NCI-H128 (cell line): ENCODE measurements at regions not wholly inside any gene's neighbourhood (a gene's known extent, or its start where the extent isn't known, plus 50 kb on each side); places are given as distances from the start of the nearest gene placed in this dataset.

Source experiments
- DNase-seq: peaks from one replicate; lab custom pipeline; 2025; ENCODE audit not compliant: unreplicated experiment; lab: John Stamatoyannopoulos, UW

DNA sequence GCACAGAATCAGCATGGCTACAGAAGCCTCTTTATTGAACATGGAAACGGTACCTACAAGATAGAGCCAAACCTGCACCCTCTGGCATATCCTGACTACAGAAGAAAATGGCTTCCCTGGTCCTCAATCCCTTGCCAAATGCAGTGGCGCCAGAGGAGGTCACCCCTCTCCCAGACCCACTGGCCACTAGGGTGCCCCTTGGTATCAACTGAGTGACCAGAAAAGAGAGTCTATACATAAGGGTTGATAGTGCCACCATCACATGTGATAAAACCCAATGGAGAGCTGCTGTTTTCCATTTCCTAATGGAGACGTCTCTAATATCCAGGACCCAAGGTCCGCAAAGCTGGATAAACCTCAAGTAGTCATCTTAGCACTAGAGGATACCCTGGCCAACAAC lies 52.7 kb upstream of the ALK start:
- DNase-seq = no peak

- no peak for DNase-seq
Measured at GRCh38 chr2:29977284-29977683, 55.9 kb upstream of the ALK start.

GRCh38 chr2:29981402-29981801 lies 60.0 kb upstream of the ALK start:
- DNase-seq = no peak

GRCh38 chr2:29983308-29983707 lies 61.9 kb upstream of the ALK start:
- DNase-seq = no peak

DNA sequence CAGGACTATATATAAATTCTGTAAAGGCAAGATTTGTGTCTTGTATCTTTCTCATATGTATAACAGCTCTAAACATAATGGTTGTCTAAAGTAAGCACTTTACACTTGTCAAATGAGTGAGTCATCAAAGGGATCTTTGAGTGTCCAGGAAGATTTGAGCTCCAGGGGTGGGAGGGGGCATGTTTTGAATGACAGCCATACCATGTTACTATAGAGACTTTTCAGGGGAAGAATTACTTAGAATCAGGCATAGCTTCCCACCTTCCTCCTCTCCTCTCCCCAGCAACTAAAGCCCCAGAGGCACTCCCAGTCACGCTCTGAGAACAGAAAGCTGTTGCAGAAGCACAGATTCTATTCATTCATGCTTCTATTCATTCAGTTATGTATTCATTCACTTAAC lies 65.8 kb upstream of the ALK start:
- no peak for DNase-seq

DNA sequence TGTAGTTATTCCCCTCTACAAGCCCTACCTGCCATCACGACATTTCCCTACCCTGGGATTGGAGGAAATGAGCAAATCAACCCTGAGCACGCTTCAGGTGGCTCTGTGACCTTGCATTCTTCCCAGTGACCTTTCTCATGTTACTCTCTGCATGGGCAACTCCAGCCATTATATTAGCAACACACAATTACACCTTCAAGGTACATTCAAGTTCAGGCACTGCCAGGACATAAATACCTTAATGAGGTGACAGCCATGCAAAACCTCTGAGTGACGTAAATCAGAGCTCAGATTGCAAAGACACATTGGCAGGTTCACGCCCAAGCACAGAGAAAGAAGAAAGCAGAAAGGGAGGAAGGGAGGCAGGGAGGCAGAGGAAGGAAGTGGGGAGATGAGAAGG lies 68.7 kb upstream of the ALK start:
- DNase-seq = no peak

- no peak for DNase-seq
Measured at GRCh38 chr2:29991086-29991485, 69.7 kb upstream of the ALK start.

GRCh38 chr2:29995241-29995640 lies 73.9 kb upstream of the ALK start:
- DNase-seq = no peak

- DNase-seq = no peak
Measured at GRCh38 chr2:30003128-30003527, 81.7 kb upstream of the ALK start.

- no peak for DNase-seq
Measured at GRCh38 chr2:30022444-30023071, 101.2 kb upstream of the ALK start.

- no peak for DNase-seq
Measured at GRCh38 chr2:30024281-30024680, 102.9 kb upstream of the ALK start.

DNA sequence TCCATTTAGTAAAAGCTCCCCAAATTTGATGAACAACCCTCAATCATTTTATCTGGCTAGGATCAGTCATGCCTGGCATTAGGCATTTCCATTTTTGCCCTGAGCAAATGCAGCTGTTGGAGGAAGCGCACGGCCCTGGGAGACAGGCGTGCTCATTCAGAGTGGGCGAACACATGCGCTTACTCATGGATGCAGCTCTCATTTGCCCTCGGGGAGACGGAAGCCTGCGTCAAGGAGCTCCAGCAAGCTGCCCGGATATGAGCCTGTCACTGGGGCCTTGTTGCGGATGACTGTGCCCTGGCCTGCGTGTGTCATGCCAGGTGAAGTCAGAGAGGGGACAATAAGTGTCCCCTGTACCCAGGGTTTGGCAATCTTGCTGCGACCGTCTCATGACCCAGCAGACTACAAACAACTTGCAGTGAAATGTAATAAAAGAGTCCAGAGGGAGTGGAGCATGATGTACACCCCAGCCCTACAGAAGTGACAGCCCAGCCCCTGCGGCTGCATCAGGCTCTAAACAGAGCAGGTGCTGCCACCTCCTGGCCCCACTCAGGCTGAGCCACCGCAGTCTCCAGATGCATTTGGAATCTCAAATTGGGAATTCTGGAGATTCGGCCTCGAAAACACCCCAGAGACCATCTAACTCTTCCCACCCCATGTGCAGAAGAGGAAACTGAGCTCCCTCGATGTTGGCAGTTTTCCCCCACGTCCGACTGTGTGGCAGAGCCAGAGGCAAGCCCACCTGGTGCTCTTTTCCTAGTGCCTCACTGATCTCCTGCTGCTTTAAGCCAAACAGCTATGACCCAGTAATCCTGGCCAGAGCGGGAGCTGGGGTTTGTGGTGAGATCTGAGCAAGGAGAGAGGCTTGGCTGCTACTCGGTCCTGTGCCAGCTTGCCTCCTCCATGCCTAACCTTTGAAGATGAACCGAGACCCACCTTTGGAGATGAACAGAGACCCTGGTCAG lies 105.0 kb upstream of the ALK start:
- peak; percentile 6 for DNase-seq

- no peak for DNase-seq
Measured at GRCh38 chr2:30029804-30030203, 108.4 kb upstream of the ALK start.

GRCh38 chr2:30030361-30030760 lies 109.0 kb upstream of the ALK start:
- no peak for DNase-seq

DNA sequence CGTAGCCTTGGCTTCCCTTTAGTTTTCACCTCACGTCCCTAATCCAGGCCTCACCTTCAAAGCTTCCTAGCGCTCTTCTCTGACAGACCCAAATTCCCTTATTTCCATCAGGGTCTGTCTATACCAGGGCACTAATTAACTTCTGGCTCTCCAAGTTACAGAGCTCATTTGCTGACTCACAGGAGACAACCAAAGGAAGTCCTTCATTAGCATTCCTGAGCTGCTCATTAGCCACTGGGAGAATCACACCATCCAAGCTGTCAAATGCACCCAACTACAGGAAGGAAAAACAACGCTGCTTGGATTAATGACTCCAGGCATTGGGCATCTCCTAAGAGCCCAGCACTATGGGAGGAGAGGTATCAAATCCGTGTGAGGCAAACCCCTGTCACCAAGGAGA lies 109.8 kb upstream of the ALK start:
- DNase-seq = no peak

- DNase-seq = no peak
Measured at GRCh38 chr2:30034052-30034775, 112.6 kb upstream of the YPEL5 start.

GRCh38 chr2:30037016-30037415 lies 109.8 kb upstream of the YPEL5 start:
- DNase-seq = no peak

DNA sequence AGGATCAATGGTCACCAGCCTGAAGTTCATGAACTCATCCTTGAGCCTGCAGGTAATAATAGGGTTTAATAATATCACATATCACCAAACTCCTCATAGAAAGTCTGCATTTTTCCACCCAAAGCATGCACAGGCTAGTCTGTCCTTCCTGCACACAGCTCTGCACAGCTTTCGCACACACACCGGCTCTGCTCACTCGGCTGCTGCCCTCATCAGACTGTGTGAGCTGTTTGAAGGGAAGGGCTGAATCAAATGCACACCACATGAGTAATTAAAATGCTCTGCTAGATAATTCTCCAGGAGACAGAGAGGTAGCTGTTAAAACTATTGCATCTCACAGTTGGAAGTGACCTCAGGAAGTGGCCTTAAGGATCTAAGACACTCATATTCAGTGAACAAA lies 108.4 kb upstream of the YPEL5 start:
- no peak for DNase-seq

DNA sequence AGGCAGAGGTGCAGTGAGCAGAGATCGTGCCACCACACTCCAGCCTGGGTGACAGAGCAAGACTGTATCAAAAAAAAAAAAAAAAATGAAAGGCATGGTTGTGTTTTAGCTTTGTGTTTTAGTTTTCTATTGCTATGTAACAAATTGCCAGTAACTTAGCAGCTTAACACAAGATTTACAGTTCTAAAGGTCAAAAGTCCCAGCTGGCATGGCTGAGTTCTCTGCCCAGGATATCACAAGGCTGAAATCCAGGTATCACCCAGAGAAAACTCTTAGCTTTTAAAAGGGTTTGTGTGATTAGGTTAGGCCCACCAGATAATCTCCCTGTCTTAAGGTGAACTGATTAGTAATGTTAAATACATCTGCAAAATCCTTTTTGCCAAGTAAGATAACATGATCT lies 107.7 kb upstream of the YPEL5 start:
- DNase-seq = no peak

GRCh38 chr2:30040147-30040546 lies 106.7 kb upstream of the YPEL5 start:
- DNase-seq = no peak

GRCh38 chr2:30041884-30042283 lies 104.9 kb upstream of the YPEL5 start:
- no peak for DNase-seq

- DNase-seq = no peak
Measured at GRCh38 chr2:30046396-30046795, 100.4 kb upstream of the YPEL5 start.
